HG03439 (cell line): ENCODE measurements at regions not wholly inside any gene's neighbourhood (a gene's known extent, or its start where the extent isn't known, plus 50 kb on each side); places are given as distances from the start of the nearest gene placed in this dataset.

ENCODE experiments used
- ATAC-seq: cut with Tn5 transposase; IDR thresholded peaks from one replicate; pipeline ENCODE4 v1.9.1; 2021; ENCODE audit warnings: mild to moderate bottlenecking, moderate library complexity; ENCODE audit not compliant: unreplicated experiment

- no peak for ATAC-seq
Observed at GRCh38 chr2:176699098-176699497, 429.9 kb downstream of the MTX2 start.

GRCh38 chr2:176699644-176700043, 430.4 kb downstream of the MTX2 start:
- no peak for ATAC-seq

GRCh38 chr2:176702131-176702530, 432.9 kb downstream of the MTX2 start:
- ATAC-seq, result no peak

- no peak for ATAC-seq
Observed at GRCh38 chr2:176704282-176704858, 435.1 kb downstream of the MTX2 start.

- ATAC-seq, result no peak
Observed at GRCh38 chr2:176709149-176709951, 440.1 kb downstream of the MTX2 start.

GRCh38 chr2:176709991-176710390, 440.7 kb downstream of the MTX2 start:
- ATAC-seq, result no peak

- ATAC-seq, result no peak
Observed at GRCh38 chr2:176710657-176711186, 441.5 kb downstream of the MTX2 start.

GRCh38 chr2:176725873-176726645, 456.8 kb downstream of the MTX2 start:
- ATAC-seq, result no peak

- ATAC-seq, result no peak
Observed at GRCh38 chr2:176727696-176728095, 458.5 kb downstream of the MTX2 start.

GRCh38 chr2:176729706-176730569, 460.7 kb downstream of the MTX2 start:
- no peak for ATAC-seq

GRCh38 chr2:176732780-176733179, 463.5 kb downstream of the MTX2 start:
- ATAC-seq, result no peak

- no peak for ATAC-seq
Observed at GRCh38 chr2:176733698-176734430, 464.6 kb downstream of the MTX2 start.

GRCh38 chr2:176734868-176735267, 465.6 kb downstream of the MTX2 start:
- no peak for ATAC-seq

- no peak for ATAC-seq
Observed at GRCh38 chr2:176742271-176742670, 470.3 kb upstream of the HNRNPA3 start.

- no peak for ATAC-seq
Observed at GRCh38 chr2:176743671-176744070, 468.9 kb upstream of the HNRNPA3 start.

GRCh38 chr2:176744146-176744545, 468.4 kb upstream of the HNRNPA3 start:
- no peak for ATAC-seq

- no peak for ATAC-seq
Observed at GRCh38 chr2:176745543-176746200, 466.9 kb upstream of the HNRNPA3 start.

GRCh38 chr2:176746411-176746810, 466.2 kb upstream of the HNRNPA3 start:
- no peak for ATAC-seq

GRCh38 chr2:176747506-176747905, 465.1 kb upstream of the HNRNPA3 start:
- no peak for ATAC-seq
